DOHH2 (cell line): ENCODE measurements at regions not wholly inside any gene's neighbourhood (a gene's known extent, or its start where the extent isn't known, plus 50 kb on each side); places are given as distances from the start of the nearest gene placed in this dataset.

Experiments used
- CTCF ChIP-seq: fragments of 200-600 bp; sonication (generic); IDR thresholded peaks from one replicate; pipeline ENCODE4 v1.5.1; 2014; ENCODE audit warnings: antibody characterized with exemption, mild to moderate bottlenecking, low read depth, low read length; ENCODE audit not compliant: poor library complexity, severe bottlenecking
- EZH2phosphoT487 ChIP-seq: fragments of 200-600 bp; sonication (generic); IDR thresholded peaks from 2 replicates; pipeline ENCODE4 v1.6.1; 2017; ENCODE audit warnings: borderline replicate concordance, mild to moderate bottlenecking, antibody characterized with exemption, low read length, moderate library complexity, mixed read lengths

- TF ChIP-seq CTCF (no peak), EZH2phosphoT487 (no peak)
These were observed 140.6 kb upstream of the LIFR start for GRCh38 chr5:38697013-38697412.
